ENCODE measurements at regions not wholly inside any gene's neighbourhood (a gene's known extent, or its start where the extent isn't known, plus 50 kb on each side); places are given as distances from the start of the nearest gene placed in this dataset.

- no peak for DNase-seq
These were observed 513.0 kb upstream of the ANKRD30A start for GRCh38 chr10:36612436-36612835.

GRCh38 chr10:36608866-36609265 is 516.5 kb upstream of the ANKRD30A start:
- DNase-seq, result no peak

GRCh38 chr10:36608251-36608650 is 517.1 kb upstream of the ANKRD30A start:
- DNase-seq, result no peak

- no peak for DNase-seq
These were observed 519.1 kb upstream of the ANKRD30A start for GRCh38 chr10:36606234-36606839.

- DNase-seq, result no peak
These were observed 521.1 kb upstream of the ANKRD30A start for GRCh38 chr10:36604316-36604715.

GRCh38 chr10:36603688-36604087 is 521.7 kb upstream of the ANKRD30A start:
- no peak for DNase-seq

- DNase-seq, result no peak
These were observed 523.0 kb upstream of the ANKRD30A start for GRCh38 chr10:36602374-36602773.

GRCh38 chr10:36597756-36598320 is 527.6 kb upstream of the ANKRD30A start:
- no peak for DNase-seq

GRCh38 chr10:36592964-36593363 is 532.4 kb upstream of the ANKRD30A start:
- DNase-seq, result no peak

GRCh38 chr10:36591436-36591835 is 534.0 kb upstream of the ANKRD30A start:
- no peak for DNase-seq

- DNase-seq, result no peak
These were observed 541.7 kb upstream of the ANKRD30A start for GRCh38 chr10:36583690-36584089.

- no peak for DNase-seq
These were observed 544.2 kb upstream of the ANKRD30A start for GRCh38 chr10:36581237-36581636.

- DNase-seq, result no peak
These were observed 547.1 kb upstream of the ANKRD30A start for GRCh38 chr10:36578306-36578705.

- no peak for DNase-seq
These were observed 548.3 kb upstream of the ANKRD30A start for GRCh38 chr10:36577126-36577525.

GRCh38 chr10:36574207-36574606 is 551.2 kb upstream of the ANKRD30A start:
- no peak for DNase-seq

- DNase-seq, result peak; percentile 1
These were observed 552.2 kb upstream of the ANKRD30A start for GRCh38 chr10:36573246-36573645.

GRCh38 chr10:36564433-36564832 is 561.0 kb upstream of the ANKRD30A start:
- no peak for DNase-seq

GRCh38 chr10:36559412-36560400 is 565.7 kb upstream of the ANKRD30A start:
- no peak for DNase-seq

- no peak for DNase-seq
These were observed 568.9 kb upstream of the ANKRD30A start for GRCh38 chr10:36556468-36556867.

GRCh38 chr10:36555036-36555435 is 570.4 kb upstream of the ANKRD30A start:
- DNase-seq, result no peak

- DNase-seq, result no peak
These were observed 577.4 kb upstream of the ANKRD30A start for GRCh38 chr10:36547965-36548364.

GRCh38 chr10:36542493-36542892 is 582.9 kb upstream of the ANKRD30A start:
- DNase-seq, result no peak

GRCh38 chr10:36540611-36541010 is 584.8 kb upstream of the ANKRD30A start:
- no peak for DNase-seq
